Omental fat pad (tissue), 3 donors: ENCODE measurements at regions not wholly inside any gene's neighbourhood (a gene's known extent, or its start where the extent isn't known, plus 50 kb on each side); places are given as distances from the start of the nearest gene placed in this dataset.

ENCODE experiments used
- ATAC-seq: fragments of 150-250 bp; one replicate; pipeline ENCODE4 v1.9.1; 2016; ENCODE audit warnings: mild to moderate bottlenecking, moderate library complexity; ENCODE audit not compliant: low FRiP score
- DNase-seq: peaks from one replicate; pipeline ENCODE4 v3.0.0-alpha.2; 2019; ENCODE audit warnings: low spot score
- CTCF ChIP-seq, 3 donors: fragments of 450-650 bp; IDR thresholded peaks; one replicate each; pipeline ENCODE4 v1.5.1; 2016 to 2017; ENCODE audit warnings: antibody characterized with exemption in 3 of 3, mild to moderate bottlenecking in 3 of 3, moderate library complexity in 2 of 3

GRCh38 chr7:145599376-145599775, 517.2 kb upstream of the CNTNAP2 start:
- ATAC-seq, result no peak
- TF ChIP-seq CTCF (IDR thresholded peaks at IDR 0.05), result no peak

GRCh38 chr7:145584401-145584800, 532.2 kb upstream of the CNTNAP2 start:
- ATAC-seq (no peak), DNase-seq (no peak)
- no peak for TF ChIP-seq CTCF (IDR thresholded peaks at IDR 0.05)

More at GRCh38 chr7:145599376-145599775, 517.2 kb upstream of the CNTNAP2 start:
- DNase-seq, result no peak

GRCh38 chr7:145582742-145583303, 533.8 kb upstream of the CNTNAP2 start:
- ATAC-seq (no peak), DNase-seq (no peak)
- no peak for TF ChIP-seq CTCF (IDR thresholded peaks at IDR 0.05)

GRCh38 chr7:145557805-145558204, 558.8 kb upstream of the CNTNAP2 start:
- no peak for DNase-seq
- TF ChIP-seq CTCF (IDR thresholded peaks at IDR 0.05), result no peak
- ATAC-seq, result peak; percentile 10

GRCh38 chr7:145543242-145543641, 573.4 kb upstream of the CNTNAP2 start:
- no peak for TF ChIP-seq CTCF (IDR thresholded peaks at IDR 0.05)
- ATAC-seq, result no peak

GRCh38 chr7:145539910-145540309, 576.7 kb upstream of the CNTNAP2 start:
- TF ChIP-seq CTCF (IDR thresholded peaks at IDR 0.05), result no peak
- ATAC-seq (no peak), DNase-seq (no peak)

More at GRCh38 chr7:145543242-145543641, 573.4 kb upstream of the CNTNAP2 start:
- DNase-seq, result no peak

GRCh38 chr7:145534301-145534700, 582.3 kb upstream of the CNTNAP2 start:
- no peak for DNase-seq
- no peak for TF ChIP-seq CTCF (IDR thresholded peaks at IDR 0.05)
- no peak for ATAC-seq
